ENCODE measurements at regions not wholly inside any gene's neighbourhood (a gene's known extent, or its start where the extent isn't known, plus 50 kb on each side); places are given as distances from the start of the nearest gene placed in this dataset.

- no peaks in the 10 kb centered on the region for H3K4me1 ChIP-seq (ENCODE audit: control insufficient read depth, insufficient read depth, low read length)
- H3K36me3 ChIP-seq (ENCODE audit: control insufficient read depth, insufficient read depth, low read length): no peaks in the 10 kb centered on the region
- no peaks in the 10 kb centered on the region for H3K9me3 ChIP-seq (ENCODE audit: control insufficient read depth, low read length)
- H3K27me3 ChIP-seq (ENCODE audit: control insufficient read depth, insufficient read depth, low read length, poor library complexity, severe bottlenecking): no peaks in the 10 kb centered on the region
- no peak overlapping the region for H3K4me3 ChIP-seq (ENCODE audit: insufficient read depth, low read depth, low read length)
- WGBS, 2 experiments: 79 to 81% methylated on average over 3 of the region's 3 CpGs
- H3K27ac ChIP-seq (ENCODE audit: insufficient read depth, low read depth, low read length, poor library complexity, severe bottlenecking): no peak overlapping the region
Measured at GRCh38 chr15:97884513-97885131, 75.9 kb upstream of the ARRDC4 start.

- no peak overlapping the region for H3K4me3 ChIP-seq (ENCODE audit: insufficient read depth, low read depth, low read length)
- H3K9me3 ChIP-seq (ENCODE audit: control insufficient read depth, low read length): no peaks in the 10 kb centered on the region
- H3K4me1 ChIP-seq (ENCODE audit: control insufficient read depth, insufficient read depth, low read length): no peaks in the 10 kb centered on the region
- no peaks in the 10 kb centered on the region for H3K27me3 ChIP-seq (ENCODE audit: control insufficient read depth, insufficient read depth, low read length, poor library complexity, severe bottlenecking)
- H3K36me3 ChIP-seq (ENCODE audit: control insufficient read depth, insufficient read depth, low read length): no peaks in the 10 kb centered on the region
- no CpG with 5 or more reads among the region's 1 CpG for WGBS, 2 experiments
- H3K27ac ChIP-seq (ENCODE audit: insufficient read depth, low read depth, low read length, poor library complexity, severe bottlenecking): no peak overlapping the region
Measured at GRCh38 chr15:97890307-97890706, 70.2 kb upstream of the ARRDC4 start.

- H3K4me3 ChIP-seq (ENCODE audit: insufficient read depth, low read depth, low read length): no peak overlapping the region
- no peaks in the 10 kb centered on the region for H3K36me3 ChIP-seq (ENCODE audit: control insufficient read depth, insufficient read depth, low read length)
- no peaks in the 10 kb centered on the region for H3K27me3 ChIP-seq (ENCODE audit: control insufficient read depth, insufficient read depth, low read length, poor library complexity, severe bottlenecking)
- no peaks in the 10 kb centered on the region for H3K9me3 ChIP-seq (ENCODE audit: control insufficient read depth, low read length)
- no peaks in the 10 kb centered on the region for H3K4me1 ChIP-seq (ENCODE audit: control insufficient read depth, insufficient read depth, low read length)
- no peak overlapping the region for H3K27ac ChIP-seq (ENCODE audit: insufficient read depth, low read depth, low read length, poor library complexity, severe bottlenecking)
- 91% methylated on average over 13 of the region's 13 CpGs for WGBS, 2 experiments
Measured at GRCh38 chr15:97892167-97892938, 68.2 kb upstream of the ARRDC4 start.

- no peaks in the 10 kb centered on the region for H3K27me3 ChIP-seq (ENCODE audit: control insufficient read depth, insufficient read depth, low read length, poor library complexity, severe bottlenecking)
- H3K9me3 ChIP-seq (ENCODE audit: control insufficient read depth, low read length): no peaks in the 10 kb centered on the region
- no peak overlapping the region for H3K27ac ChIP-seq (ENCODE audit: insufficient read depth, low read depth, low read length, poor library complexity, severe bottlenecking)
- 76 to 84% methylated on average over 4 to 5 of the region's 5 CpGs for WGBS, 2 experiments
- H3K4me3 ChIP-seq (ENCODE audit: insufficient read depth, low read depth, low read length): no peak overlapping the region
- no peaks in the 10 kb centered on the region for H3K4me1 ChIP-seq (ENCODE audit: control insufficient read depth, insufficient read depth, low read length)
- H3K36me3 ChIP-seq (ENCODE audit: control insufficient read depth, insufficient read depth, low read length): no peaks in the 10 kb centered on the region
Measured at GRCh38 chr15:97893967-97894366, 66.5 kb upstream of the ARRDC4 start.

- Histone ChIP-seq H3K4me3 (ENCODE audit: insufficient read depth, low read depth, low read length) (no peak overlapping the region), H3K27ac (ENCODE audit: insufficient read depth, low read depth, low read length, poor library complexity, severe bottlenecking) (no peak overlapping the region), H3K27me3 (ENCODE audit: control insufficient read depth, insufficient read depth, low read length, poor library complexity, severe bottlenecking) (no peaks in the 10 kb centered on the region), H3K36me3 (ENCODE audit: control insufficient read depth, insufficient read depth, low read length) (no peaks in the 10 kb centered on the region), H3K9me3 (ENCODE audit: control insufficient read depth, low read length) (no peaks in the 10 kb centered on the region), H3K4me1 (ENCODE audit: control insufficient read depth, insufficient read depth, low read length) (peaks cover 7% of the 10 kb centered on the region)
- WGBS, 2 experiments: 80 to 81% methylated on average over 5 of the region's 5 CpGs
Measured at GRCh38 chr15:97899981-97900380, 60.5 kb upstream of the ARRDC4 start.

GRCh38 chr15:97902140-97902780, 58.2 kb upstream of the ARRDC4 start:
- H3K4me3 ChIP-seq (ENCODE audit: insufficient read depth, low read depth, low read length): no peak overlapping the region
- no peak overlapping the region for H3K27ac ChIP-seq (ENCODE audit: insufficient read depth, low read depth, low read length, poor library complexity, severe bottlenecking)
- 79 to 81% methylated on average over 10 of the region's 10 CpGs for WGBS, 2 experiments
- H3K4me1 ChIP-seq (ENCODE audit: control insufficient read depth, insufficient read depth, low read length): peaks cover 7% of the 10 kb centered on the region
- no peaks in the 10 kb centered on the region for H3K36me3 ChIP-seq (ENCODE audit: control insufficient read depth, insufficient read depth, low read length)
- H3K9me3 ChIP-seq (ENCODE audit: control insufficient read depth, low read length): no peaks in the 10 kb centered on the region
- H3K27me3 ChIP-seq (ENCODE audit: control insufficient read depth, insufficient read depth, low read length, poor library complexity, severe bottlenecking): no peaks in the 10 kb centered on the region

- Histone ChIP-seq H3K4me3 (ENCODE audit: insufficient read depth, low read depth, low read length) (no peak overlapping the region), H3K27me3 (ENCODE audit: control insufficient read depth, insufficient read depth, low read length, poor library complexity, severe bottlenecking) (no peaks in the 10 kb centered on the region), H3K27ac (ENCODE audit: insufficient read depth, low read depth, low read length, poor library complexity, severe bottlenecking) (no peak overlapping the region), H3K4me1 (ENCODE audit: control insufficient read depth, insufficient read depth, low read length) (peaks cover 7% of the 10 kb centered on the region), H3K36me3 (ENCODE audit: control insufficient read depth, insufficient read depth, low read length) (no peaks in the 10 kb centered on the region), H3K9me3 (ENCODE audit: control insufficient read depth, low read length) (no peaks in the 10 kb centered on the region)
- WGBS, 2 experiments: 76 to 84% methylated on average over 3 of the region's 3 CpGs
Measured at GRCh38 chr15:97903560-97903959, 56.9 kb upstream of the ARRDC4 start.

GRCh38 chr15:97903971-97904572, 56.4 kb upstream of the ARRDC4 start:
- WGBS, 2 experiments: 5% methylated on average over 26 of the region's 26 CpGs
- Histone ChIP-seq H3K4me3 (ENCODE audit: insufficient read depth, low read depth, low read length) (no peak overlapping the region), H3K27ac (ENCODE audit: insufficient read depth, low read depth, low read length, poor library complexity, severe bottlenecking) (no peak overlapping the region), H3K4me1 (ENCODE audit: control insufficient read depth, insufficient read depth, low read length) (peaks cover 7% of the 10 kb centered on the region), H3K9me3 (ENCODE audit: control insufficient read depth, low read length) (no peaks in the 10 kb centered on the region), H3K27me3 (ENCODE audit: control insufficient read depth, insufficient read depth, low read length, poor library complexity, severe bottlenecking) (no peaks in the 10 kb centered on the region), H3K36me3 (ENCODE audit: control insufficient read depth, insufficient read depth, low read length) (no peaks in the 10 kb centered on the region)

GRCh38 chr15:97909291-97909891, 51.1 kb upstream of the ARRDC4 start:
- no peak overlapping the region for H3K27ac ChIP-seq (ENCODE audit: insufficient read depth, low read depth, low read length, poor library complexity, severe bottlenecking)
- H3K4me3 ChIP-seq (ENCODE audit: insufficient read depth, low read depth, low read length): no peak overlapping the region
- no peaks in the 10 kb centered on the region for H3K9me3 ChIP-seq (ENCODE audit: control insufficient read depth, low read length)
- no peaks in the 10 kb centered on the region for H3K4me1 ChIP-seq (ENCODE audit: control insufficient read depth, insufficient read depth, low read length)
- WGBS, 2 experiments: 4 to 10% methylated on average over 2 to 3 of the region's 3 CpGs
- H3K36me3 ChIP-seq (ENCODE audit: control insufficient read depth, insufficient read depth, low read length): no peaks in the 10 kb centered on the region
- H3K27me3 ChIP-seq (ENCODE audit: control insufficient read depth, insufficient read depth, low read length, poor library complexity, severe bottlenecking): no peaks in the 10 kb centered on the region
